Stimulated activated CD8-positive, alpha-beta memory T cell treated with anti-CD3 and anti-CD28 coated beads, Interleukin-15, amount 100 ng/mL, for 24 hours (primary cell): ENCODE measurements at regions not wholly inside any gene's neighbourhood (a gene's known extent, or its start where the extent isn't known, plus 50 kb on each side); places are given as distances from the start of the nearest gene placed in this dataset.

Source experiments
- DNase-seq: peaks from one replicate; pipeline ENCODE4 v3.0.0-alpha.2; 2020; ENCODE audit warnings: low read depth

- no peak for DNase-seq
Observed at GRCh38 chr1:219273088-219273686, 99.5 kb downstream of the LYPLAL1 start.

- no peak for DNase-seq
Observed at GRCh38 chr1:219271818-219272535, 98.3 kb downstream of the LYPLAL1 start.

DNA sequence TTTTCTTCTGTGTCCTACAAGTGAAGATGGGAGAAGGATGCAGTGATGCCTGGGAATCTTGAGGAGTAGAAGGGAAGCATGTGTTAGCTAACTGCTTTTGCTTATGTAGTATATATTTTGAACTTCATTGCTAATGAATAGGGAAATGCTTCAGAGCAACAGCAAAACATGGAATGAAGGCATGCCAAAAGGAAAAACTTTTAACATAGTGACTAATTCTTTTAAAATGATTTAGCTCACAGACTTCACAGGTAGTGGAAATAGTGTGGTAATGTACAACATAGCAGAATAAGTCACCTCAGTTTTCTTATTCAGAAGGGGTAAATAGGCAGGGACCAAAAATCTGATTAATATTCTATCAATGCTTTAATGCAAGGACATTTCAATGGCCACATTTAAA lies 95.5 kb downstream of the LYPLAL1 start:
- DNase-seq = no peak

DNA sequence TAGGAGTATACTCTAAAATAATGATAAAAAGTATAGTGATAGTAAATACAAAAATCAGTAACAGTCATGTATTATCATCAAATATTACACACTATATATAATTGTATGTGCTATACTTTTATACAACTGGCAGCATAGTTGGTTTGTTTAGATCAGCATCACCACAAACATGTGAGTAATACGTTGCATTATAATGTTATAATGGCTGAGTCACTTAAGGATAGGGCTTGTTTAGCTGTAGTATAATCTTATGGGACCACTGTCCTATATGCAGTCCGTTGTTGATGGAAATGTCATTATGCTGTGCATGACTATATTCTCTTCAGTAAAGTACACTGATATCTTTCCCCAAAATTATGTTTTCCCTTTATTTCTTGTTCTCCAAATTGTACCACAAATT lies 92.8 kb downstream of the LYPLAL1 start:
- DNase-seq = no peak

DNA sequence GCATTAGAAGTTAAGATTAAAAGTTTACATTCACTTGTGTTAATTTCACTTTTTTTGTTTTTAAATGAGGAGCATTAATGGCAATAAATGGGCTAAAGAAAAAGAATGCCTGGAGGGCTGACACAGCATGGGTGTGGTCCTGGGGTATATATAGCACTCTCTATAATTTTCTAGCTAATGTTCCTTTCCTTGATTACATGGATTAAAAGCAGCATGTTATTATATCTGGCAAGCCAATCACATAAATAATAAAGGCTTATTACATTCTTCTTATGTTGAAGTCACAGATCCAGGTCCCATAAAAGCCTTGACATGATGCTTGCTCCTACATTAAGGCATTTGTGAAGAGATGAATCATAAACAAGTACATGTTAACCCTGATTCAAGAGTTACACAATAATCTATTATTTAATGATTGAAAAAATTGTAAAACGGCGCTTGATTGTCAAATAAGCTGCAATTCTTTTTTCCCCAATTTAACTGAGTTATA lies 91.4 kb downstream of the LYPLAL1 start:
- no peak for DNase-seq

- DNase-seq = no peak
Observed at GRCh38 chr1:219264561-219264960, 90.9 kb downstream of the LYPLAL1 start.
